Adrenal gland (tissue), 9 donors: ENCODE measurements at regions not wholly inside any gene's neighbourhood (a gene's known extent, or its start where the extent isn't known, plus 50 kb on each side); places are given as distances from the start of the nearest gene placed in this dataset.
A peak's percentile ranks its signal among the peaks of the same experiment; 100 is the strongest.

Experiments used
- DNase-seq, 7 donors: peaks; one replicate each; pipeline ENCODE4 v3.0.0-alpha.2; 2019 to 2020
- H3K27ac ChIP-seq, 5 donors: fragments of 200-600 bp; sonication (generic) in 4 of 5; 1 replicate in 3 of 5; 2 replicates in 2 of 5; pipeline versions ENCODE4 v1.5.1 to v1.8.0; 2016 to 2020; ENCODE audit warnings: mild to moderate bottlenecking in 1 of 5
- H3K27me3 ChIP-seq: fragments of 200-600 bp; 2 replicates; pipeline ENCODE4 v1.8.0; 2021
- H3K36me3 ChIP-seq, 2 donors: fragments of 200-600 bp; replicated peaks in 1 of 2; 1 replicate in 1 of 2; 2 replicates in 1 of 2; pipeline versions ENCODE4 v1.5.1 to v1.8.0; 2018 to 2022
- H3K4me1 ChIP-seq, 2 donors: fragments of 200-600 bp; replicated peaks in 1 of 2; 1 replicate in 1 of 2; 2 replicates in 1 of 2; pipeline versions ENCODE4 v1.5.1 to v1.8.0; 2018 to 2021
- H3K4me3 ChIP-seq, 4 donors: fragments of 200-600 bp; sonication (generic) in 3 of 4; one replicate each; pipeline ENCODE4 v1.5.1; 2016 to 2018
- H3K9me3 ChIP-seq, 3 donors: fragments of 200-600 bp; sonication (generic) in 1 of 3; replicated peaks in 1 of 3; 1 replicate in 2 of 3; 2 replicates in 1 of 3; pipeline versions ENCODE4 v1.5.1 to v1.8.0; 2016 to 2021
- CTCF ChIP-seq, 6 experiments: fragments of 450-650 bp in 4 of 6; fragments of 200-600 bp in 2 of 6; sonication (generic) in 1 of 6; IDR thresholded peaks; 1 replicate in 5 of 6; 2 replicates in 1 of 6; pipeline versions ENCODE4 v1.5.1 to v1.8.0; 2016 to 2021; ENCODE audit warnings: antibody characterized with exemption in 6 of 6, mild to moderate bottlenecking in 2 of 6, moderate library complexity in 1 of 6
- POLR2A ChIP-seq, 2 donors: fragments of 450-650 bp; IDR thresholded peaks; one replicate each; pipeline ENCODE4 v1.6.1; 2017; ENCODE audit warnings: antibody characterized with exemption in 2 of 2, mild to moderate bottlenecking in 2 of 2, moderate library complexity in 1 of 2
- WGBS, 4 donors: extraction: QIAGEN DNeasy Blood & Tissue Kit in 2 of 4; methylation state at CpG; one replicate each; pipeline versions ENCODE4 v1.1.5 to v1.1.7; 2013 to 2017; 5-methylcytosine and 5-hydroxymethylcytosine counted together
- intact Hi-C, 2 donors: fragments of 100-400 bp; cut with DNase I; formaldehyde crosslinking; loops; one replicate each; pipeline versions ENCODE4 v1.14.1 to v1.15.0; 2022 to 2023
- donor health status: healthy with polysubstance abuse.
- donor health status: Bipolar disorder and iron deficiency.
- donor health status: DM: yes; HTN: yes; CAD: no.
- donor health status: DM: no; HTN: no; CAD: no.
- donor health status: DM: no; HTN: no; CAD: no.

GRCh38 chr4:129623233-129623875 lies 527.4 kb downstream of the C4orf33 start:
- no peak overlapping the region for H3K4me3 ChIP-seq
- H3K36me3 ChIP-seq = no peaks in the 10 kb centered on the region
- intact Hi-C loops = no loop called here
- no peak for TF ChIP-seq POLR2A (IDR thresholded peaks at IDR 0.05)
- no peak for TF ChIP-seq CTCF (IDR thresholded peaks at IDR 0.05)
- 28 to 59% (median 33%) methylated on average over 4 of the region's 4 CpGs for WGBS, 4 donors
- no peaks in the 10 kb centered on the region for H3K4me1 ChIP-seq
- peak in 1 of 7 donors; percentile 1 for DNase-seq
- no peaks in the 10 kb centered on the region for H3K9me3 ChIP-seq
- H3K27ac ChIP-seq = no peak overlapping the region
- no peaks in the 10 kb centered on the region for H3K27me3 ChIP-seq

GRCh38 chr4:129641179-129641578 lies 545.2 kb downstream of the C4orf33 start:
- WGBS, 4 donors = 28 to 41% (median 33%) methylated on average over 5 of the region's 5 CpGs
- no peaks in the 10 kb centered on the region for H3K4me1 ChIP-seq
- DNase-seq = peak; percentile 44 to 87 (median 72)
- H3K27me3 ChIP-seq = no peaks in the 10 kb centered on the region
- intact Hi-C loops = loop anchor here (5.0 to 10.0 kb wide), 2 partner anchors 276 to 279 kb away; no protein-coding TSS in a partner anchor
- H3K4me3 ChIP-seq = no peak overlapping the region
- H3K36me3 ChIP-seq = no peaks in the 10 kb centered on the region
- H3K9me3 ChIP-seq = no peaks in the 10 kb centered on the region
- H3K27ac ChIP-seq = no peak overlapping the region
- peak; percentile 62 to 82 (median 76) for TF ChIP-seq CTCF (IDR thresholded peaks at IDR 0.05)
- no peak for TF ChIP-seq POLR2A (IDR thresholded peaks at IDR 0.05)

DNA sequence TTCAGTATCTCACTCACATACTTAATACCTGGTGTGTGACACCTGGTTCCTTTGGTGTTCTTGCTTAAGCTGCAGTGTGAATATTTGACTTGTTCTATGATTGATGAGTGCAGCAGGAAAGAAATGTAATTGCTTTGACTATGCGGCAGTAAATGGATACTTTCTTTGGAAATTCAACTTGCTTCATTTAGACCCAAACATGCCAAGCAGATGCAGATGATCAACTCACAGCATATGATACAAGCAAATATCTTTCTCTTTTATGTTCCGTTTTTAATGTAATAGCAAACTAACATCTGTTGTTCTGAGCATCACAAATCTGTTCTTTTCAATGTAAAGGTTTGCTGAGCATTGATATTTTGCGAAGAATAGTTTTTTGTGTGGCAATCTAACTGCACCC lies 549.5 kb downstream of the C4orf33 start:
- WGBS, 4 donors = 75 to 81% (median 78%) methylated on average over 3 of the region's 3 CpGs

DNA sequence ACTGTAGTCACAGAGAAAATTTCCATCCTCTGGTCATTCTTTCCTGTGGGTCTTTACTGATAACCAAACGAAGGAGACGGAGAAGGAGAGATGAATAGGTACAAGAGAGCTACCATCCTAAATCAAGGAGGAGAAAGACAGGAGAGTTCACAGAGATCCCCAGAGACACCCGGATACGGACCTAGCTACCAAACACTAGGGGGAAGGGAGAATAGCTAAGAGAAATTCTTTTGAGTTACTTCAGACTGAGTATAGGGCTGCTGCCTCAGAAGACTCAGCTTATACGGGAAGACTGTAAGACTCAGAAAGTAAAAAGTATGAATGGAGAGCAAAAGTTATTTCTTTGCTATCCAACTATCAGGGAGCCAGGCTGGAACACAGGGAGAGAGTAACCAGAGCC lies 572.1 kb downstream of the C4orf33 start:
- no peak overlapping the region for H3K4me3 ChIP-seq
- DNase-seq = no peak
- WGBS, 4 donors = 57 to 64% (median 61%) methylated on average over 5 of the region's 5 CpGs
- no peak overlapping the region for H3K27ac ChIP-seq
- no peaks in the 10 kb centered on the region for H3K4me1 ChIP-seq
- no peaks in the 10 kb centered on the region for H3K27me3 ChIP-seq
- H3K9me3 ChIP-seq = no peaks in the 10 kb centered on the region
- intact Hi-C loops = no loop called here
- TF ChIP-seq CTCF (IDR thresholded peaks at IDR 0.05) (no peak), POLR2A (IDR thresholded peaks at IDR 0.05) (no peak)
- no peaks in the 10 kb centered on the region for H3K36me3 ChIP-seq

More for the DNA sequence above, 549.5 kb downstream of the C4orf33 start:
- intact Hi-C loops = loop anchor here in 1 of 2 donors (10.0 kb wide), 1 partner anchor 281 kb away; no protein-coding TSS in a partner anchor
- Histone ChIP-seq H3K27ac (no peak overlapping the region), H3K4me3 (no peak overlapping the region), H3K4me1 (no peaks in the 10 kb centered on the region), H3K9me3 (no peaks in the 10 kb centered on the region), H3K36me3 (no peaks in the 10 kb centered on the region), H3K27me3 (no peaks in the 10 kb centered on the region)
- TF ChIP-seq POLR2A (IDR thresholded peaks at IDR 0.05) (no peak), CTCF (IDR thresholded peaks at IDR 0.05) (no peak)
- DNase-seq = no peak
